HL-60 (cell line): ENCODE measurements at regions not wholly inside any gene's neighbourhood (a gene's known extent, or its start where the extent isn't known, plus 50 kb on each side); places are given as distances from the start of the nearest gene placed in this dataset.
"Not testable (repeated sequence)": the region's sequence is repeated elsewhere in the genome, so short reads cannot be mapped to it uniquely, and the experiment has no call there.

Experiments
- DNase-seq, 2 experiments: peaks; one replicate each; pipeline ENCODE4 v3.0.0-alpha.2; 2010 to 2020; ENCODE audit warnings: low read depth in 1 of 2, low spot score in 1 of 2
- H3K27ac ChIP-seq: fragments of 250-450 bp; sonication (Bioruptor Pico); replicated peaks from 2 replicates; pipeline ENCODE4 v1.5.1; 2020; ENCODE audit warnings: mild to moderate bottlenecking, moderate library complexity
- H3K27me3 ChIP-seq: fragments of 250-450 bp; sonication (Bioruptor Pico); 2 replicates; pipeline ENCODE4 v1.5.1; 2021; ENCODE audit warnings: mild to moderate bottlenecking, moderate library complexity; ENCODE audit not compliant: insufficient read depth, poor library complexity, severe bottlenecking
- H3K4me3 ChIP-seq: replicated peaks from 2 replicates; pipeline ENCODE4 v1.5.1; 2011; ENCODE audit warnings: mild to moderate bottlenecking, control low read depth, low read length; ENCODE audit not compliant: insufficient read depth
- GABPA ChIP-seq: IDR thresholded peaks from 2 replicates; pipeline ENCODE4 v1.6.1; 2012; ENCODE audit warnings: low read depth
- POLR2AphosphoS5 ChIP-seq: IDR thresholded peaks from 2 replicates; pipeline ENCODE4 v1.6.1; 2012; ENCODE audit warnings: low read depth
- SPI1 ChIP-seq: IDR thresholded peaks from 2 replicates; pipeline ENCODE4 v1.6.1; 2012; ENCODE audit warnings: low read depth, mild to moderate bottlenecking, borderline replicate concordance
- TF ChIP-seq, protein P1 (sequence below): IDR thresholded peaks from 2 replicates; pipeline ENCODE4 v1.6.1; 2012; ENCODE audit warnings: low read depth; ENCODE audit not compliant: insufficient replicate concordance
- TF ChIP-seq, protein P2 (sequence below): IDR thresholded peaks from one replicate; pipeline ENCODE4 v1.5.1; 2011; ENCODE audit warnings: low read length, control low read depth, inconsistent platforms; ENCODE audit not compliant: insufficient read depth

DNA sequence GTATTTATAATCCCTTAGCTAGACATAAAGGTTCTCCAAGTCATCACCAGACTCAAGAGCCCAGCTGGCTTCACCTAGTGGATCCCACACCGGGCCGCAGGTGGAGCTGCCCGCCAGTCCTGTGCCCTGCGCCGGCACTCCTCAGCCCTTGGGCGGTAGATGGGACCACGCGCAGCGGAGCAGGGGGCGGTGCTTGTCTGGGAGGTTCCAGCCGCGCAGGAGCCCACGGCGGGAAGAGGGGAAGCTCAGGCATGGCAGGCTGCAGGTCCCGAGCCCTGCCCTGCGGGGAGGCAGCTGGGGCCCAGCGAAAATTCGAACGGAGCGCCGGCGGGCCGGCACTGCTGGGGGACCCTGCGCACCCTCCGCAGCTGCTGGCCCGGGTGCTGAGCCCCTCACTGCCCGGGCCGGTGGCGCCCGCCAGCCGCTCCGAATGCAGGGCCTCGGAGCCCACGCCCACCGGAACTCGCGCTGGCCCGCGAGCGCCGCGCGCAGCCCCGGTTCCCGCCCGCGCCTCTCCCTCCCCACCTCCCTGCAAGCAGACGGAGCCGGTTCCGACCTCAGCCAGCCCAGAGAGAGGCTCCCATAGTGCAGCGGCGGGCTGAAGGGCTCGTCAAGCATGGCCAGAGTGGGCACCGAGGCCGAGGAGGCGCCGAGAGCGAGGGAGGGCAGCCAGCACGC, 675.6 kb downstream of the REEP3 start:
- Histone ChIP-seq H3K27ac (no peak overlapping the region), H3K4me3 (no peak overlapping the region), H3K27me3 (no peaks in the 10 kb centered on the region)
- DNase-seq: no peak
- no peak for TF ChIP-seq SPI1
- TF ChIP-seq POLR2AphosphoS5: no peak
- TF ChIP-seq, protein P1, sequence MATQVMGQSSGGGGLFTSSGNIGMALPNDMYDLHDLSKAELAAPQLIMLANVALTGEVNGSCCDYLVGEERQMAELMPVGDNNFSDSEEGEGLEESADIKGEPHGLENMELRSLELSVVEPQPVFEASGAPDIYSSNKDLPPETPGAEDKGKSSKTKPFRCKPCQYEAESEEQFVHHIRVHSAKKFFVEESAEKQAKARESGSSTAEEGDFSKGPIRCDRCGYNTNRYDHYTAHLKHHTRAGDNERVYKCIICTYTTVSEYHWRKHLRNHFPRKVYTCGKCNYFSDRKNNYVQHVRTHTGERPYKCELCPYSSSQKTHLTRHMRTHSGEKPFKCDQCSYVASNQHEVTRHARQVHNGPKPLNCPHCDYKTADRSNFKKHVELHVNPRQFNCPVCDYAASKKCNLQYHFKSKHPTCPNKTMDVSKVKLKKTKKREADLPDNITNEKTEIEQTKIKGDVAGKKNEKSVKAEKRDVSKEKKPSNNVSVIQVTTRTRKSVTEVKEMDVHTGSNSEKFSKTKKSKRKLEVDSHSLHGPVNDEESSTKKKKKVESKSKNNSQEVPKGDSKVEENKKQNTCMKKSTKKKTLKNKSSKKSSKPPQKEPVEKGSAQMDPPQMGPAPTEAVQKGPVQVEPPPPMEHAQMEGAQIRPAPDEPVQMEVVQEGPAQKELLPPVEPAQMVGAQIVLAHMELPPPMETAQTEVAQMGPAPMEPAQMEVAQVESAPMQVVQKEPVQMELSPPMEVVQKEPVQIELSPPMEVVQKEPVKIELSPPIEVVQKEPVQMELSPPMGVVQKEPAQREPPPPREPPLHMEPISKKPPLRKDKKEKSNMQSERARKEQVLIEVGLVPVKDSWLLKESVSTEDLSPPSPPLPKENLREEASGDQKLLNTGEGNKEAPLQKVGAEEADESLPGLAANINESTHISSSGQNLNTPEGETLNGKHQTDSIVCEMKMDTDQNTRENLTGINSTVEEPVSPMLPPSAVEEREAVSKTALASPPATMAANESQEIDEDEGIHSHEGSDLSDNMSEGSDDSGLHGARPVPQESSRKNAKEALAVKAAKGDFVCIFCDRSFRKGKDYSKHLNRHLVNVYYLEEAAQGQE: no peak
- no peak for TF ChIP-seq GABPA
- TF ChIP-seq, protein P2, sequence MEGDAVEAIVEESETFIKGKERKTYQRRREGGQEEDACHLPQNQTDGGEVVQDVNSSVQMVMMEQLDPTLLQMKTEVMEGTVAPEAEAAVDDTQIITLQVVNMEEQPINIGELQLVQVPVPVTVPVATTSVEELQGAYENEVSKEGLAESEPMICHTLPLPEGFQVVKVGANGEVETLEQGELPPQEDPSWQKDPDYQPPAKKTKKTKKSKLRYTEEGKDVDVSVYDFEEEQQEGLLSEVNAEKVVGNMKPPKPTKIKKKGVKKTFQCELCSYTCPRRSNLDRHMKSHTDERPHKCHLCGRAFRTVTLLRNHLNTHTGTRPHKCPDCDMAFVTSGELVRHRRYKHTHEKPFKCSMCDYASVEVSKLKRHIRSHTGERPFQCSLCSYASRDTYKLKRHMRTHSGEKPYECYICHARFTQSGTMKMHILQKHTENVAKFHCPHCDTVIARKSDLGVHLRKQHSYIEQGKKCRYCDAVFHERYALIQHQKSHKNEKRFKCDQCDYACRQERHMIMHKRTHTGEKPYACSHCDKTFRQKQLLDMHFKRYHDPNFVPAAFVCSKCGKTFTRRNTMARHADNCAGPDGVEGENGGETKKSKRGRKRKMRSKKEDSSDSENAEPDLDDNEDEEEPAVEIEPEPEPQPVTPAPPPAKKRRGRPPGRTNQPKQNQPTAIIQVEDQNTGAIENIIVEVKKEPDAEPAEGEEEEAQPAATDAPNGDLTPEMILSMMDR: no peak

DNA sequence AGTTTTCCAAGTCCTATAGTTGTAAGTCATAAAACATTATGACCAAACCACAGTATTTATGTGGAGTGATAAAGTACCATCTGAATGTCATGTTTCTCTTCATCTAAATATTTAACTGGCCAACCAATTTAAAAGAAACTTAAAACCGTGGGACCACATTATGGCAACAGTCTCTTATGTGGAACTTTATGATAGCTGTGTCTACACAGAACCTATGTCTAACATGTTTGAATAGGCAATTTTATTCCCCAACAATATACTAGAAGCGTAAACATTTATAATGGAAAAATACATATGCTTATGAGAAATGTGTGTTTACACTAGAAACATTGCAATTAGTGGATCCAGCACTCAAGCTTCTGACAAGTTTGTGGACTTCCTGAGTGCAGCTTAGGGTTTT, 680.7 kb downstream of the REEP3 start:
- no peak for DNase-seq
- H3K27me3 ChIP-seq: no peaks in the 10 kb centered on the region
- H3K4me3 ChIP-seq: no peak overlapping the region
- H3K27ac ChIP-seq: no peak overlapping the region
- TF ChIP-seq, protein P2: no peak
- TF ChIP-seq GABPA (no peak), SPI1 (no peak), POLR2AphosphoS5 (no peak)
- TF ChIP-seq, protein P1: no peak

DNA sequence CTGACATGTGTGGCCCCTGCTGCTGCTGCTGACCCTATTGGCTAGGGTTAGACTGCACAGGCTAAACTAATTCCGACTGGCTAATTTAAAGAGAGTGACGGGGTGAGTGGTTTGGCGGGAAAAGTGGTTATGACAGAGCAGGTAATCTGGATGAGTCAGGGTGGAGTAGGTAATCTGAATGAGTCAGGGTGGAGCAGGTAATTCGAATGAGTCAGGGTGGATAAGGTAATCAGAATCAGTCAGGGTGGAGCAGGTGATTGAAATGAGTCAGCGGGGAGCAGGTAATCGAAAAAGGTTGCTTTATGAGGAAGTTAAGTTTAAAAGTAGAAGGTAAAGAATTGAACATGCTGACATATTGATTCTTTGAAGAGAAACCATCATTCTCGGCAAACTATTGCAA, 683.3 kb downstream of the REEP3 start:
- not testable (repeated sequence) for H3K27ac ChIP-seq, DNase-seq, H3K27me3 ChIP-seq, H3K4me3 ChIP-seq

DNA sequence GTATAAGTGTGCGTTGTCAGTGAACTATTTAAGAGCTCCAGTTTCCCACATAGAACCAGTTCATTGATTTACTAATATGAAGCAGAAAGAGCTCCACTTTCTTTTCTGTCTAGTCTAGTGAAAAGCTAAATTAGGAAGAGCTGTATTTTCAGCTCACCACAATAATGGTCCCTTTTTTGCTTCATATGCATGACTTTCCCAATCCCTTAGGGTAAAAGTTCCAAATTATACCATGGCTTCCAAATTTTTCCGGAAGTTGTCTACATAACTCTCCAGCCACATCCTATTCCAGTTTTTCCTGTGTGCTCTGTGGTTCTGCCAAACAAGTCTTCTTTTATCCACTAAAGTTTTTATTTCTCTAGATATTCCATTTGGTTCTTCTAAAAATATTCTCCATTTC, 685.2 kb downstream of the REEP3 start:
- Histone ChIP-seq H3K27me3 (no peaks in the 10 kb centered on the region), H3K27ac (no peak overlapping the region), H3K4me3 (no peak overlapping the region)
- no peak for DNase-seq
- no peak for TF ChIP-seq SPI1
- TF ChIP-seq, protein P1: no peak
- TF ChIP-seq, protein P2: no peak
- TF ChIP-seq POLR2AphosphoS5: no peak
- TF ChIP-seq GABPA: no peak
